ENCODE measurements at regions not wholly inside any gene's neighbourhood (a gene's known extent, or its start where the extent isn't known, plus 50 kb on each side); places are given as distances from the start of the nearest gene placed in this dataset.

GRCh38 chr4:72895408-72895807, 174.1 kb downstream of the COX18 start:
- TF ChIP-seq NFE2L2 (IDR thresholded peaks at IDR 0.05; ENCODE audit: low read depth, low read length), result no peak
- TF ChIP-seq RAD21 (IDR thresholded peaks at IDR 0.05; ENCODE audit: low read length), result no peak
- no peak for TF ChIP-seq BHLHE40 (IDR thresholded peaks at IDR 0.05; ENCODE audit: low read depth, low read length)
- Histone ChIP-seq H2AFZ (replicated peaks; ENCODE audit: low read length, poor library complexity) (no peak overlapping the region), H4K20me1 (ENCODE audit: insufficient read depth, low read length) (no peaks in the 10 kb centered on the region), H3K4ac (ENCODE audit: low read depth, low read length) (no peak overlapping the region), H3K56ac (ENCODE audit: extremely low read depth, insufficient read depth, low read length) (no peak overlapping the region), H3K4me3 (ENCODE audit: insufficient read depth, low read depth, low read length) (no peak overlapping the region), H2BK15ac (ENCODE audit: low read depth, low read length) (no peak overlapping the region), H4K91ac (ENCODE audit: insufficient read depth, low read depth, low read length) (no peak overlapping the region), H3K14ac (replicated peaks; ENCODE audit: low read depth, low read length) (no peak overlapping the region), H2AK9ac (replicated peaks; ENCODE audit: low read depth, low read length, poor library complexity) (no peak overlapping the region), H4K8ac (ENCODE audit: low read depth in 2 of 2, low read length in 2 of 2) (no peak overlapping the region), H3K9ac (ENCODE audit: low read depth, low read length) (no peak overlapping the region), H3K18ac (ENCODE audit: low read depth, low read length) (no peak overlapping the region), H2AK5ac (ENCODE audit: low read depth, low read length) (no peak overlapping the region), H3K4me1 (ENCODE audit: control insufficient read depth, insufficient read depth, low read length) (no peaks in the 10 kb centered on the region), H3K27me3 (ENCODE audit: control insufficient read depth, insufficient read depth, low read length) (no peaks in the 10 kb centered on the region), H3K9me1 (ENCODE audit: insufficient read depth, low read length) (no peaks in the 10 kb centered on the region), H3K36me3 (ENCODE audit: control insufficient read depth, insufficient read depth, low read length) (no peaks in the 10 kb centered on the region), H4K5ac (ENCODE audit: low read depth, low read length) (no peak overlapping the region), H2BK5ac (ENCODE audit: low read depth, low read length, poor library complexity, severe bottlenecking) (no peak overlapping the region), H3K79me1 (ENCODE audit: low read depth in 1 of 2, low read length in 2 of 2) (no peaks in the 10 kb centered on the region), H3K9me3 (ENCODE audit: control insufficient read depth, insufficient read depth, low read length) (no peaks in the 10 kb centered on the region), H3K27ac (ENCODE audit: insufficient read depth, low read length) (no peak overlapping the region), H2BK20ac (ENCODE audit: low read depth, low read length) (no peak overlapping the region), H3K4me2 (ENCODE audit: low read depth, low read length) (no peak overlapping the region), H3K23ac (ENCODE audit: low read depth, low read length) (no peak overlapping the region), H2BK120ac (ENCODE audit: low read depth, low read length) (no peak overlapping the region)
- no TSS peak for BruUV-seq (replicated peaks)
- 83% methylated on average over 1 of the region's 5 CpGs; no CpG with 5 or more reads in 1 of the 2 experiments for WGBS, 2 experiments (ENCODE audit: extremely low coverage in 2 of 2, insufficient read length in 1 of 2)
- in situ Hi-C loops (cut with MboI; ENCODE audit: low sequenced_read_pairs) (no loop called here), intact Hi-C loops (cut with micrococcal nuclease) (loop anchor here (5.0 kb wide), 1 partner anchor 77 kb away; no protein-coding TSS in a partner anchor), dilution Hi-C loops (cut with HindIII; ENCODE audit: low sequenced_read_pairs, unreplicated experiment) (no loop called here)
- POLR2A ChIA-PET (ENCODE audit: unreplicated experiment), result no interaction called here
- CTCF ChIA-PET, result no interaction called here
- no peak for DNase-seq
- peak; percentile 27; the same call in 1 of the 2 replicates for ATAC-seq (ENCODE audit: low read depth)

All from IMR-90 (cell line).